ENCODE measurements at regions not wholly inside any gene's neighbourhood (a gene's known extent, or its start where the extent isn't known, plus 50 kb on each side); places are given as distances from the start of the nearest gene placed in this dataset.

DNA sequence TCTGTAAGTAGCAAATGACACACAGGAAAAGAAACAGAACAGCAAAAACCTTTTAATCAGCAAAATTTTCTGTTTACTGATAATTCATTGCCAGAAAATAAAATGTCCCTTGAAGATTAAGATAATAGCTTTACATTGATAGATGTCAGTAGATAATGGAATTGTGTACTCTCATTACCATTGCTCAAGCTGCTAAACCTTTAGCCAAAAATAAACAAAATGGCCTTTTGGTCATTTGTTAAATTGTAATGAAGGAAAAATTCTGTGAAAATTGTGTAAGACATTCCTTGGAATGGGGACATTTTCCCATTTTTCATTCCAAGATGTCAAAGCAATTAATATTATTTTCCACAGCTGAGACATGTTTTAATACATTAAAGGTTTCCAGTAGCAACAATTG is 189.8 kb downstream of the PLOD2 start:
- DNase-seq (ENCODE audit: insufficient read length) (no peak), FAIRE-seq (no peak)
- TF ChIP-seq TAF1 (IDR thresholded peaks at IDR 0.05; ENCODE audit: borderline replicate concordance, low read depth, low read length) (no peak), POLR2AphosphoS5 (IDR thresholded peaks at IDR 0.05; ENCODE audit: low read depth, low read length) (no peak), POLR2A (IDR thresholded peaks at IDR 0.05; ENCODE audit: low read depth, low read length) (no peak)

DNA sequence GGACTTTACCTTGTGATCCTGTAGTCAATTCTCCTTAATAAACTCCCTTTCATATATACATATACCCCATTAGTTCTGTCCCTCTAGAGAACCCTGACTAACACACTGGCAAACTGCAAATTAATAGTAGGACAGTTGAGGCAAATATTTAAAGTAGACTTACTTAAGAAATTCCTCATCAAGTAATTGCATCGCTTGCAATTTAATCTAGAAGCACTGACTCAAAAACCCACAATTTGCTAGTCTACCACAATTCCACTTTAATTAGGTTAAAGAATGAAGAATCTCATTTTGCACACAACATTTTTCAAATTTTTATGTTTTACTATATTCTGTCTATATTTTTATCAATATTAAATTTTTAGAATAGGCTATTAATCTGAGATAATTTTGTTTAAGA is 188.1 kb downstream of the PLOD2 start:
- TF ChIP-seq POLR2AphosphoS5 (IDR thresholded peaks at IDR 0.05; ENCODE audit: low read depth, low read length) = no peak
- no peak for TF ChIP-seq POLR2A (IDR thresholded peaks at IDR 0.05; ENCODE audit: low read depth, low read length)
- TF ChIP-seq TAF1 (IDR thresholded peaks at IDR 0.05; ENCODE audit: borderline replicate concordance, low read depth, low read length) = no peak
- DNase-seq (ENCODE audit: insufficient read length) (no peak), FAIRE-seq (no peak)

DNA sequence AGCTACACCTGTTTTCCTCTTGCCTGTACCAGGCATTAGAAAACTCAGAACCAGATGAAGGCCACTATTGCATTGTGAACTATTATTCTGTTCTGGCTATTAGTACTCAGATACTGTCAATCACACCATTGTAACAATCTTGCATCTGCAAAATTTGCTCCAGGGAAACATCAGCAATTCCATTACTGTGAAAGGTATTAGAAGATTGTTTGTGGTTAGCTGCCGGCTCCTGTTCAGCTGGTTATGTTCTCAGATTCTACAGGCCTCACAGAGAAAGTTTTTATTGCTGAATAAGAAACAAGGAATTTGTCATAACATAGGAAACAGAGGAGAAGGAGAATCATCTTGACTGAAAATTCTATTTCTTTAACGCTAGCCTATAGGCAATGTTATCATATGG is 179.9 kb downstream of the PLOD2 start:
- FAIRE-seq (no peak), DNase-seq (ENCODE audit: insufficient read length) (no peak)
- TF ChIP-seq POLR2A (IDR thresholded peaks at IDR 0.05; ENCODE audit: low read depth, low read length) = no peak
- TF ChIP-seq POLR2AphosphoS5 (IDR thresholded peaks at IDR 0.05; ENCODE audit: low read depth, low read length) = no peak
- no peak for TF ChIP-seq TAF1 (IDR thresholded peaks at IDR 0.05; ENCODE audit: borderline replicate concordance, low read depth, low read length)

DNA sequence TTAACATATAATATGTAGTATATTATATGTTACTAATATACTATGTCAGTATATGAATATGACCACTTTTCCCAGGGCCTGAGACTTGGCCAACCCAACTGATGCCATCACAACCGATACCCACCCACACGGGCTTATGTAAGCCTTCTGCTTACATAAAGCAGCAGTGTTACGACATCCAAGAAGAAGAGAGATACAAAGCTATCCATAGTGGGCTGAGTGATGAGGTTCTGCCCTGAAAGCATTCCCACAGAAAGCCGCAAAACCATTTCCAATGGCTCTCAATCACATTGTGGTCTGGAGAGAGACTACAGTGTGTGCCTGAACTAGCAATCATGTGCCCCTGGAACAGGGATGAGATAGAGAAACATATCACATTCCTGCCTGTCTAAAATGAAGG is 177.9 kb downstream of the PLOD2 start:
- TF ChIP-seq POLR2A (IDR thresholded peaks at IDR 0.05; ENCODE audit: low read depth, low read length) = no peak
- TF ChIP-seq TAF1 (IDR thresholded peaks at IDR 0.05; ENCODE audit: borderline replicate concordance, low read depth, low read length) = no peak
- TF ChIP-seq POLR2AphosphoS5 (IDR thresholded peaks at IDR 0.05; ENCODE audit: low read depth, low read length) = no peak
- FAIRE-seq (no peak), DNase-seq (ENCODE audit: insufficient read length) (no peak)
